H54 (cell line): ENCODE measurements at regions not wholly inside any gene's neighbourhood (a gene's known extent, or its start where the extent isn't known, plus 50 kb on each side); places are given as distances from the start of the nearest gene placed in this dataset.

ENCODE experiments used
- DNase-seq: peaks from one replicate; pipeline ENCODE4 v3.0.0; 2011; ENCODE audit warnings: low spot score, mixed read lengths; ENCODE audit not compliant: insufficient read length
- FAIRE-seq: peaks from 3 replicates; lab custom pipeline; 2011; peaks lifted over from hg19 to GRCh38; lab: Jason Lieb, UNC
- POLR2A ChIP-seq: IDR thresholded peaks from 2 replicates; pipeline ENCODE4 v1.6.1; 2011; ENCODE audit warnings: low read depth, mild to moderate bottlenecking, low read length

DNA sequence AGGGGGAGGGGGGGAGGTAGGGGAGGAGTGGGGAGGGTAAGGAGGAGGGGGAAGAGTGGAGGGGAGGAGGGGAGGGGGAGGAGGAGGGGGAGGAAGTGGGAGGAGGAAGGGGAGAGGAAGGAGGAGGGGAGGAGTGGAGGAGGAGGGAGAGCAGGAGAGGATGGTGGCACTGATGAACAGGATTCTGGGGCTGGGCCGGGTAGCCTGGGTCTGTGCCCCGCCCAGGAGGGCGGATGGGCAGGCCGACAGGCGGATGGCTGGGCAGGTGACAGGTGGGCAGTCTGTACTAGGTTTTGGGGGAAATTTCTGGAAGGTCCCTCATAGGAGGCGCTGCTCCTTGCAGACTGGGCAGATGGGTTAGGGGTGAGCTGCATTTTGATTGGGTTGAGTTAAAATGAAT is 66.0 kb upstream of the ADRA2C start:
- no peak for TF ChIP-seq POLR2A
- FAIRE-seq (no peak), DNase-seq (no peak)

DNA sequence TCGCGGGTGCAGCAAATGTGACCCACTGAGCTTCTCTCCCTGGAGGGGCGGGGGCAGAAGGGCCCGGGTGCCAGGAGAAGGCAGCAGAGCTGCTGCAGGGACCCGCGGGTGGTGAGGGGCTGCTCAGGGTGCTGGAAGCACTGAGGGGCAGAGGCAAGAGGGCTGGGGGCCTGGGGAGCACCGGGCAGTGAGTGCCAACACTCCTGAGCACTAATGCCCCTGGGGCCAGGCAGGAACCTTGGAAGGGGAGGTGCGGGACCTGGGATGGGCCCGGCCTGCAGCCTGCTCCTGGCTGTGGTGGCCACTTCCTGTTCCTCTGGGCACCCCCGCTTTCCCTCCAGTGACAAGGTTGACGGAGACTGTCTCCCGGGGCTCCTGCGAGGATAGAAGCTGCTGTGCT is 66.5 kb upstream of the ADRA2C start:
- DNase-seq (no peak), FAIRE-seq (no peak)
- TF ChIP-seq POLR2A = no peak

DNA sequence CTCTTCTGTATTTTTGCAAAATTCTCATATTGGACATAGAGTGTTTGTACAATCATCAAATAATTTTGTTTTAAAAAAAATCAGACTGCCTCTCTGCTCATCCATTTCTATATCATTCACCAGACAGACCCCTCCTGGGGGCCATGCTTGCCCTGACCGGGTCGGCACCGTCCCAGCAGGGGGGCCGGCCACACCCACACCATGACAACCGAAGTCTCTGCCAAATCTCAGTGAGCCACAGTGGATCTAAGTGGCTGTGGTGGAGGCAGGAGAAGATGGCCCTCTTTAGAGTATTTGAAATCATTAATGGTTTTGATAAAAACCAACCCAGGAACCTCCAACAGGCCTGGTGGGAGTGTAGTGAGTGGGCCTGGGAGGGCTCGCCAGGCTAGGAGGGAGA is 66.9 kb upstream of the ADRA2C start:
- FAIRE-seq (no peak), DNase-seq (no peak)
- TF ChIP-seq POLR2A = no peak

DNA sequence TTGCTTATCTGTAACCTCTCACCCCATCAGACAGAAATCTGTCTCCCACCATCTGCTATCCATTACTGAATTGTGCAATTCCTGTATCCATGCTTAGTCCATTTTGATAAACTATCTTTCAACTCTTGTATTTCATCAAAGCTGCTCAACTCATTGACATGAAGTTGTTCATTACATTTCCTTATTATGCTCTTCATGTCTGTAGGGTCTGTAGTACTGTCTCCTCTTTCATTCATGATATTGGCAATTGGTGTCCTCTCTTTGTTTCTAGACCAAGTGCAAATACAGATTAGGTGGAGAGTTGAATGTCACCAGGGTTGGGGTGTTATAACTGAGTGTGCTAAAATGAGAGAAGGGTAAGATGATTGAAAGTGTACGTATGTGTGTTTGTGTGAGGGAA is 69.2 kb upstream of the ADRA2C start:
- DNase-seq (no peak), FAIRE-seq (no peak)
- no peak for TF ChIP-seq POLR2A

DNA sequence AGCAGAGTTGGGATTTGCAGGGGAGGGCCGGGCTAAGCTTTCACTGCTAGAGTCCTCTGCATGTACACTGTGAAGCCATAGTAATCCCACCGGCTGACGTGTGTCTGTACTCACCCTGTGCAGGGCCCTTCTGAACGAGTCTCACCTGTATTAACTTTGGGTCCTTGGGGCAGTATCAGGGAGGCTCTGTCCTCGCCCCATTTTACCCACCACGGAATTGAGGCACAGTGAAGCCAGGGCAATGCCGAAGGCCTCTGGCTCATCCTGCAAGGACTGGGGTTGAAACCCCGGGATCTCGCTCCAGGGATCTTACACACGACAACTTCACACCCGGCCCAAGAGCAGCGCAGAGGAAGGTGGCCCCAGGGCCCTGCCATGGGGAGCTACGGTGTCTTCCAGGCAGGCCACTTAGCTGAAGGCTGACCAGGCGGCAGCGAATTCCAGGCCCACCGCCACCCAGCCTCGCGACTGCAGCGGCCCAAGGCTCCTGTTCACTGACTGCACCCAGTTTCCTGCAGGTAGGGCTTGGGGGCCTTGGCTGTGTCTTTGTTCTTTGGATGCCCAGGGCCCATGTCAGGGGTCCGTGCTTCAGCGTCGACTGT is 75.5 kb upstream of the ADRA2C start:
- no peak for TF ChIP-seq POLR2A
- FAIRE-seq (no peak), DNase-seq (no peak)

DNA sequence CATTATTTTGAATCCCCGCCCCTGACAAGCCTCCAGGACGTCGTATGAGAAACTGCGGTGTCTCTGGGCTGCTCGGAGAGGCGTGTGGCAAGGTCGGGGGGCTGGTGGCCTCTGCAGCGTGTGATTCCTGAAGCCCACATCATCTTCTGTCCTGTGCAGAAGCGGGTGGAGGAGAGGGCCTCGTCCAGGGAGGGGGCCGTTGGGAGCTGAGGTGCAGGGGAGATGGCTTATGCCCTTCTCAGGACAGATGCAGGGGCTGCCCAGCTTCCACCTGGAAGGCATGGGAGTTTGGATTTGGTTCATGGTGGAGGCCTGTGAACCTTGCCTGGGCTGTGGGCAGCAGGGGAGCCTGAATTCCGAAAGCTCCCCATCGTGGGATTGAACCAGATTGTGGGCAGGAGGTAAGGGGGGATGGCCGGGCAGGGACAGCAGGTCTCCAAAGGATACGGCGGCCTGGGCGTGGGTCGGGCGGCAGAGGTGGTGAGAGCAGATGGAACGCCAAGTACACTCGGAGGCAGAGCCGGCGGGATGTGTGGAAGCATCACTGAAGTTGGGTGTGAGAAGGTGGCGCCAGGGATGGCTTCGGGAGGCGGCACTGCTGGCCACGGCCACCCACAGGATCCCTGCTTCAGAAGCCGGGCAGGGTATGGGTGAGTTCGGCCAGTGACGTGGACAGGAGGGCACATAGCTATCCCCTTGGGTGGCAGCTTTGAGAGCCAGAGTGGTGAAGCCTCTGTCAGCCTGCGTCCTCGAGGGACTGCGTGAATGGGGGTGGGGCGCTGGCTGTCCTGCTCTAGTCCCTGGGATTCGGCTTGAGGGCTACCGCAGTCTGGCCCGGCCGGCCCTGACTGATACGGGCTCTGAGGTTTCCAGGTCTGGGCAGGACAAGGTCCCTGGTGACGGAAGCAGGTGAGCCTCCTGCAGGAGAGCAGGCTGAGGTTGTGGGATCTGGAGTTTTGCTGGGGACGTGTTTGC is 76.3 kb upstream of the ADRA2C start:
- FAIRE-seq = no peak
- DNase-seq = no peak
- no peak for TF ChIP-seq POLR2A

DNA sequence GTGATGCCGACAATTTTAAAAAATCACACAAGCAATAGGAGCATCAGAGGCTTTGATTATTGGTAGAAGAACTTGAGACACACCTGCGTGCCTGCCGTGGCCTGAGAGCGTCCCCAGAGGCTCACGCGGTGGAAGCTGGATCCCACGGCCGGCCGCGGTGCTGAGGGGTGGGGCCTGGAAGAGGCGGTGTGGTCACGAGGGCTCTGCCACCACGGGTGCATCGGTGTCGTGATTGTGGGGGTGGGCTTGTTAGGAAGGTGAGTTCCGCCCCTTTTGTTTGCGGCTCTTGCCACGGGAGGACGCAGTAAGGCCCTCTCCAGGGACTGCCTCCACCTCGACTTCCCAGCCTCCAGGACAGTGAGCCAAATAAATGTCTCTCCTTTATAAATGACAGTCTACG is 77.2 kb upstream of the ADRA2C start:
- no peak for TF ChIP-seq POLR2A
- DNase-seq (no peak), FAIRE-seq (no peak)

DNA sequence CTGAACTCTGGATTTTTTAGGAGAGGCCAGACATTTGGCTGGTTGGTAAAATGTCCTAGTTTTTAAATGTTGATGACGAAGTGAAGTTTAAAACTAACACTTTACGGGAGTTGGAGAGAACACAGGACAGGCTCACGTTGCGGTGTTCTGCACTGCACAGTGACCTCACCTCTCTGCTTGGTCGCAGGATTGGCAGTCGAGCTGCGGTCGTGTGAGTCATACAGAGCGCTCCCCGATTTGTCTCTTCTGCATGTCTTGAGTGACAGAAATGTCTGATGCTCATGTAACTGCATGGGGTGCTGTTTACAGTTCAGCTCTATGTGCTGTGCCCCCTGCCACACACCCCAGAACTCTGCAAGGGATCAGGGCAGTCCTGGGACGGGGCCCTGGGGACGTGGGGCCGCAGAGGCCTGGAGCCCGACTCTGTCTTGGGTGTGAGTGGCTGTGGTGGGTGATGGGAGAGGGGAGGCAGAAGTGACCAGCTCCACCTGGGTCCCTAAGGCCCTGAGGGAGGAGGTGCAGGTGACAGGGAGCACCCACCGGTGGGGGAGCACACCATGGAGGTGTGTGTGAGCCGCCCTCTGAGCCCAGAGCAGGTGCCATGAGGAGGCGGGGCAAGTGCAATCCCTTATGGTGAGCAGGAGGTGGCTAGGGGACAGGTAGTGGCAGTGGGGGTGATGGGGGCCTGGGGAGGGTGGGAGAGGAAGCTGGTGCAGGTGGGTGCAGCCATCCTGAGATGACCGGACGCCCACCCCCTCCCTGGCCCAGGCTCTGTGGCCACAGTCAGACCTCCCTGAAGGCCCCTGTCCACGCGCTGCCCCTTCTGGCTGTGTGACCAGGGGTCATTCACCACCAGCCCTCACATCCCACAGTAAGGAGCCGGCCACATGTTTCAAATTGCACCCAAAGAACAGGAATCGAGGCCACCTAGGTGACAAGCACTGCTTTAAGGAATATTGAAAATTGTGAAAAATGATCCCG is 77.9 kb upstream of the ADRA2C start:
- TF ChIP-seq POLR2A = no peak
- DNase-seq = no peak
- FAIRE-seq = no peak

DNA sequence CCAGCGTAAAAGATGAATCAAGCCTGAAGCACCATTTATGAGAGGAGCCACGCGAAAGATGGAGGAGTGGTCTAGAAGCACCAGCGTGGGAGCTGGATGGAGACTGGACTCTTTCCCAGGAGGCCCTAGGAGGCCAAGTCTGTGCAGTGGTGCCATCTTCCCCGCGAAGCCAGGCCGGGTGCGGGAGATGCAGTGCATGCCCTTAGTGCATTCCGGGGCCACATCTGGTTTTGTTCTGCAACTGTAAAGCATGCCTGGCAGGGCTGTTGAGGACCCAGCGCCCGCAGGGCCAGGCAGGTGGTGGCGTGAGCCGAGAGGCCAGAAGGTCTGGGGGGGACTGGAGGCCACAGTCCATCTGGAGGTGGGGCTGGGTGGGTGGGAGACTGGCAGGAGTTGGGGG is 78.6 kb upstream of the ADRA2C start:
- no peak for FAIRE-seq
- TF ChIP-seq POLR2A = no peak

DNA sequence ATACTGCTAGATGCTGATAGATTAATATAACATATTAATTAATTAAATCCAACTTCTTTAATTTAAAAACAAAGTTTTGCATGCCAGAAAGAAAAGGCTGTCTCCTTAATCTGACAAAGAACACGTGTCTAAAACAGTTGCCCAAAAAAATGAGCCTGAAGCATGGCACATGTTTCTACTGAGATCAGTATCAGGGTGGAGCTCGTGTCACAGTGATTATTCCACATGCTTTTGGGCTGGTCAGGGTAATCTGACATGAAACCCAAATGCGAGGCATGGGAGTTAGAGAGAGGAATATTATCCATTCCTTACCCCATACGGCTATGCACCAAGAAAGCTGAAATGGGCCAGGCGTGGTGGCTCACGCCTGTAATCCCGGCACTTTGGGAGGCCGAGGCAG is 79.4 kb upstream of the ADRA2C start:
- TF ChIP-seq POLR2A = no peak
- FAIRE-seq (no peak), DNase-seq (no peak)

More for the DNA sequence above, 78.6 kb upstream of the ADRA2C start:
- no peak for DNase-seq

DNA sequence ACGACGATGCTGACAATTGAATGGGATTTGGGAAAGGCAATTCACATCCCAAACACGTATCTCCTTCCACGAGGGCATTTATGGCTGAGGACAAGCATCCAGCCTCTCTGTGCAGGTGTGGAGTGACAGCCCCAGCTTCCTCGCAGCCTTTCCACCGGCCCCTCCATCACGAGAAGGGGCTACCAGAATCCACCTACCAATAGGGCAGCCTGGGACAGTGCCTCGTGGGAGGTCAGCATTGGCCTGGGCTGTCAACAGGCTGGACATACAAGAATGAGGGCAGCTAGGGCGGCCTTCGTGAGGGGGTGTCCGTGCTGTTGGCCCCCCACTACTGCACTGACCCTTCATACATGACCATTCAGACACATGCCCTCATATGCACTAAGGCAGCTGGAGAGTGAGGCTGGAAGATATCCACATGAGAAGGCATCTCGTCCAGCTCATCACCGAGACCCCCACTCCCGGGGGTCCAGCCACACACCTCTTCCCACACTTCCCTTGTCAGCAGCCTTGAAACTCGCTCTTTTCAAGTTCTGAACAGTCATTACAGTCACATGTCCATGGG is 81.0 kb upstream of the ADRA2C start:
- TF ChIP-seq POLR2A = no peak
- FAIRE-seq = no peak
- no peak for DNase-seq

DNA sequence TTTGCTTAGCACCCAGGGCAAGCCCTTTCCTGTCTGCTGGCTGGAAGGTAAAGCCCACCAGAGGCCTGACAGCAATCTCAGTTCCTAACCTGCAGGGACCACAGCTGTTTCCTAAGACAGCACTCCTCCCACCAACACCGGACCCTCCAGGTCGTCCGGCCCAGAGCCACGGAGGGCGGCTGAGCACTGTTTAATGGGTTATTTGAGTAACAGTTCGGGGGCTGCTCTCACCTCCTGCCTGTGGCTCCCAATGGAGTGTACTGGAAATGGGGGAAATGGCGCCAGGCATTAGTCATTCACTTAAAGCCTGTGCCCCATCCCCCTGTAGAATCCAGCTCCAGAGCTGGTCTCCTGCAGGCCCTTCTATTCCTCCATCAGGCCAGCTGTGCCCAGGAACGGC is 81.6 kb upstream of the ADRA2C start:
- FAIRE-seq (no peak), DNase-seq (no peak)
- TF ChIP-seq POLR2A = no peak

DNA sequence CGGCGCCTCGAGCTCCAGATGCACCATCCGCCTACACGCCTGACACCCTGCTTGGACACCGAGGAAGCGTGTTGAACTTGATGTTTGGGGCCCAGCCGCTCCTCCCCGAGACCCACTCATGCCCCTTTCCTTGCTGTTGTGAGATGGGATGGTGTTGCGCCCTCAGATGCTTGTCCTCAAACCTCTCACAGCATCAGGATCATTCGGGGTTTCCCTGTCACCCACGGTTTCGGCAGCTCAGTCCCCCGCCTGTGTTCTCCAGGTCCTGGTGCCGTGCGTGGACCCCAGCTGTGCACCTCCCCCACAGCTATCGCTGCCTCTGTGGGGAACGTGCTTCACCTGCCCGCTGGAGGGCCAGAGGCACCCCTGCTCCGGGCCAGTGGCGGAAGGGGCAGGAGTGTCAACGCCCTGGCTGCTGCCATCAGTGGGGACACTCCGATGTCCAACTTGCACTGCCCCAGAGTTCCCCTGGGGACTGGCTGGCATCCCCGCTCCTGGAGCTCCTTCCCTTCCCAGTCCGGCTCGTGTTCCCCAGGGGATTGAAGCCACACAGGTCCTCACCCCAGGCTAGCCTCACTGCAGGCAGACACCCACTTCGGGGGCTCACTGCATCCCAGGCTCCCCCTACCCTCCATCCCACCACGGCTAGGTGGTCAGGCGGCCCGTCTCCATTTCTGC is 82.3 kb upstream of the ADRA2C start:
- no peak for TF ChIP-seq POLR2A
- FAIRE-seq (no peak), DNase-seq (no peak)
